ENCODE measurements at regions not wholly inside any gene's neighbourhood (a gene's known extent, or its start where the extent isn't known, plus 50 kb on each side); places are given as distances from the start of the nearest gene placed in this dataset.

GRCh38 chr3:151562891-151563290 is 102.0 kb upstream of the IGSF10 start:
- ChIA-PET CTCF (interaction anchor here (0.7 kb wide), 1 partner anchor 8 kb away, joined by 3 read pairs; no protein-coding TSS in a partner anchor), POLR2A (ENCODE audit: low non-redundant PET) (no interaction called here)
- DNase-seq (ENCODE audit: low spot score): peak; percentile 10
- TF ChIP-seq CTCF (conservative IDR thresholded peaks at IDR 0.05; ENCODE audit: low read depth): no peak
- no peak overlapping the region for H3K27ac ChIP-seq

GRCh38 chr3:151561878-151562277 is 101.0 kb upstream of the IGSF10 start:
- ChIA-PET POLR2A (ENCODE audit: low non-redundant PET) (no interaction called here), CTCF (no interaction called here)
- no peak overlapping the region for H3K27ac ChIP-seq
- DNase-seq (ENCODE audit: low spot score): no peak
- no peak for TF ChIP-seq CTCF (conservative IDR thresholded peaks at IDR 0.05; ENCODE audit: low read depth)

GRCh38 chr3:151560738-151561137 is 99.9 kb upstream of the IGSF10 start:
- TF ChIP-seq CTCF (conservative IDR thresholded peaks at IDR 0.05; ENCODE audit: low read depth): no peak
- ChIA-PET CTCF (interaction anchor here (0.6 kb wide), 1 partner anchor 13 kb away, joined by 3 read pairs; no protein-coding TSS in a partner anchor), POLR2A (ENCODE audit: low non-redundant PET) (no interaction called here)
- no peak for DNase-seq (ENCODE audit: low spot score)
- no peak overlapping the region for H3K27ac ChIP-seq

GRCh38 chr3:151559736-151560135 is 98.9 kb upstream of the IGSF10 start:
- POLR2A ChIA-PET (ENCODE audit: low non-redundant PET): no interaction called here

GRCh38 chr3:151558661-151559060 is 97.8 kb upstream of the IGSF10 start:
- POLR2A ChIA-PET (ENCODE audit: low non-redundant PET): no interaction called here
- no peak for TF ChIP-seq CTCF (conservative IDR thresholded peaks at IDR 0.05; ENCODE audit: low read depth)
- no peak overlapping the region for H3K27ac ChIP-seq
- no peak for DNase-seq (ENCODE audit: low spot score)
- CTCF ChIA-PET: no interaction called here

More at GRCh38 chr3:151559736-151560135, 98.9 kb upstream of the IGSF10 start:
- DNase-seq (ENCODE audit: low spot score): no peak
- no peak overlapping the region for H3K27ac ChIP-seq
- no peak for TF ChIP-seq CTCF (conservative IDR thresholded peaks at IDR 0.05; ENCODE audit: low read depth)
- CTCF ChIA-PET: no interaction called here

- TF ChIP-seq CTCF (conservative IDR thresholded peaks at IDR 0.05; ENCODE audit: low read depth): no peak
- ChIA-PET CTCF (interaction anchor here (0.6 kb wide), 1 partner anchor 488 kb away, joined by 3 read pairs; no protein-coding TSS in a partner anchor), POLR2A (ENCODE audit: low non-redundant PET) (no interaction called here)
- no peak for DNase-seq (ENCODE audit: low spot score)
- no peak overlapping the region for H3K27ac ChIP-seq
These were observed 96.4 kb upstream of the IGSF10 start for GRCh38 chr3:151557068-151557840.
